GM18519 (cell line): ENCODE measurements at regions not wholly inside any gene's neighbourhood (a gene's known extent, or its start where the extent isn't known, plus 50 kb on each side); places are given as distances from the start of the nearest gene placed in this dataset.

Experiments
- ATAC-seq: cut with Tn5 transposase; IDR thresholded peaks from one replicate; pipeline ENCODE4 v1.9.1; 2021; ENCODE audit warnings: mild to moderate bottlenecking, moderate library complexity; ENCODE audit not compliant: unreplicated experiment, low FRiP score

GRCh38 chr6:2388554-2389324, 143.3 kb upstream of the GMDS start:
- ATAC-seq: no peak

GRCh38 chr6:2387445-2387844, 142.0 kb upstream of the GMDS start:
- no peak for ATAC-seq

GRCh38 chr6:2385471-2385983, 140.1 kb upstream of the GMDS start:
- no peak for ATAC-seq

- ATAC-seq: no peak
These were observed 139.1 kb upstream of the GMDS start for GRCh38 chr6:2384528-2384927.

- ATAC-seq: no peak
These were observed 136.7 kb upstream of the GMDS start for GRCh38 chr6:2381872-2382661.

- no peak for ATAC-seq
These were observed 133.7 kb upstream of the GMDS start for GRCh38 chr6:2378891-2379652.

- ATAC-seq: no peak
These were observed 132.7 kb upstream of the GMDS start for GRCh38 chr6:2378046-2378657.

GRCh38 chr6:2376429-2377355, 131.3 kb upstream of the GMDS start:
- no peak for ATAC-seq

- ATAC-seq: no peak
These were observed 130.0 kb upstream of the GMDS start for GRCh38 chr6:2375443-2375842.

- no peak for ATAC-seq
These were observed 124.2 kb upstream of the GMDS start for GRCh38 chr6:2369606-2370005.

GRCh38 chr6:2363211-2363610, 117.8 kb upstream of the GMDS start:
- no peak for ATAC-seq

GRCh38 chr6:2361195-2361594, 115.8 kb upstream of the GMDS start:
- no peak for ATAC-seq

- ATAC-seq: no peak
These were observed 115.3 kb upstream of the GMDS start for GRCh38 chr6:2360716-2361115.

- no peak for ATAC-seq
These were observed 114.7 kb upstream of the GMDS start for GRCh38 chr6:2360126-2360525.

- no peak for ATAC-seq
These were observed 109.7 kb upstream of the GMDS start for GRCh38 chr6:2355150-2355549.

- no peak for ATAC-seq
These were observed 108.7 kb upstream of the GMDS start for GRCh38 chr6:2354138-2354491.

GRCh38 chr6:2353412-2354137, 108.2 kb upstream of the GMDS start:
- ATAC-seq: no peak

- no peak for ATAC-seq
These were observed 106.5 kb upstream of the GMDS start for GRCh38 chr6:2351807-2352431.

- ATAC-seq: no peak
These were observed 105.7 kb upstream of the GMDS start for GRCh38 chr6:2351090-2351489.
